PC-9 (cell line): ENCODE measurements at regions not wholly inside any gene's neighbourhood (a gene's known extent, or its start where the extent isn't known, plus 50 kb on each side); places are given as distances from the start of the nearest gene placed in this dataset.

ENCODE experiments used
- BruUV-seq: library from RNA; stranded (reverse); fragments of 400-500 nt; replicated peaks from 2 replicates; lab custom pipeline; 2021; lab: Mats Ljungman, UMichigan
- CTCF ChIA-PET: fragments of 300-600 bp; sonication (Branson Sonifier 250); formaldehyde crosslinking; loops from one replicate; lab custom pipeline; 2022; ENCODE audit warnings: antibody characterized with exemption; lab: Charles Lee
- POLR2A ChIA-PET: fragments of 300-600 bp; sonication (Branson Sonifier 250); formaldehyde crosslinking; loops from one replicate; lab custom pipeline; 2022; ENCODE audit warnings: antibody characterized with exemption; ENCODE audit not compliant: unreplicated experiment; lab: Charles Lee
- DNase-seq, 2 experiments: peaks; one replicate each; pipeline versions ENCODE4 v3.0.0 to v3.0.0-alpha.2; 2015 to 2022; ENCODE audit warnings: mixed read lengths in 1 of 2
- H2AFZ ChIP-seq: fragments of 200-600 bp; sonication (generic); 2 replicates; pipeline ENCODE4 v1.8.1; 2017; ENCODE audit warnings: antibody characterized with exemption
- H3F3A ChIP-seq: fragments of 200-600 bp; sonication (generic); 2 replicates; pipeline ENCODE4 v1.8.1; 2017; ENCODE audit warnings: antibody characterized with exemption, mild to moderate bottlenecking, low read depth; ENCODE audit not compliant: insufficient read depth
- H3K27ac ChIP-seq: fragments of 200-600 bp; sonication (generic); 2 replicates; pipeline ENCODE4 v1.6.1; 2016; ENCODE audit warnings: mixed run types
- H3K27me3 ChIP-seq: fragments of 200-600 bp; sonication (generic); 2 replicates; pipeline ENCODE4 v1.6.1; 2016; ENCODE audit warnings: low read depth, mixed run types; ENCODE audit not compliant: insufficient read depth
- H3K36me3 ChIP-seq: fragments of 200-600 bp; sonication (generic); 2 replicates; pipeline ENCODE4 v1.6.1; 2016; ENCODE audit warnings: low read depth, mixed run types
- H3K4me1 ChIP-seq: fragments of 200-600 bp; sonication (generic); replicated peaks from 2 replicates; pipeline ENCODE4 v1.6.1; 2016; ENCODE audit warnings: mixed run types; ENCODE audit not compliant: insufficient read depth
- H3K4me2 ChIP-seq: fragments of 200-600 bp; sonication (generic); 2 replicates; pipeline ENCODE4 v1.6.1; 2017; ENCODE audit warnings: mixed run types
- H3K4me3 ChIP-seq: fragments of 200-600 bp; sonication (generic); 2 replicates; pipeline ENCODE4 v1.6.1; 2016; ENCODE audit warnings: mixed run types
- H3K79me2 ChIP-seq: fragments of 200-600 bp; sonication (generic); 2 replicates; pipeline ENCODE4 v1.6.1; 2017; ENCODE audit warnings: low read depth, mixed run types
- H3K9me2 ChIP-seq: fragments of 200-600 bp; sonication (generic); 2 replicates; pipeline ENCODE4 v1.8.1; 2017; ENCODE audit warnings: mild to moderate bottlenecking; ENCODE audit not compliant: insufficient read depth
- H3K9me3 ChIP-seq: fragments of 200-600 bp; sonication (generic); 2 replicates; pipeline ENCODE4 v1.8.1; 2016; ENCODE audit warnings: low read depth; ENCODE audit not compliant: insufficient read depth
- H4K20me1 ChIP-seq: fragments of 200-600 bp; sonication (generic); 2 replicates; pipeline ENCODE4 v1.8.1; 2017; ENCODE audit not compliant: insufficient read depth
- EZH2 ChIP-seq: fragments of 200-600 bp; sonication (generic); IDR thresholded peaks from 2 replicates; pipeline ENCODE4 v1.8.0; 2017; ENCODE audit warnings: antibody characterized with exemption, low read depth
- intact Hi-C: fragments of 100-400 bp; cut with micrococcal nuclease; formaldehyde crosslinking; loops from one replicate; pipeline ENCODE4 v1.10.0; 2022; ENCODE audit not compliant: unreplicated experiment
- TF ChIP-seq, protein P1 (sequence below): fragments of 200-600 bp; sonication (generic); conservative IDR thresholded peaks from 2 replicates; pipeline ENCODE4 v1.6.1; 2017; ENCODE audit warnings: mixed run types, antibody characterized with exemption, mild to moderate bottlenecking, moderate library complexity

DNA sequence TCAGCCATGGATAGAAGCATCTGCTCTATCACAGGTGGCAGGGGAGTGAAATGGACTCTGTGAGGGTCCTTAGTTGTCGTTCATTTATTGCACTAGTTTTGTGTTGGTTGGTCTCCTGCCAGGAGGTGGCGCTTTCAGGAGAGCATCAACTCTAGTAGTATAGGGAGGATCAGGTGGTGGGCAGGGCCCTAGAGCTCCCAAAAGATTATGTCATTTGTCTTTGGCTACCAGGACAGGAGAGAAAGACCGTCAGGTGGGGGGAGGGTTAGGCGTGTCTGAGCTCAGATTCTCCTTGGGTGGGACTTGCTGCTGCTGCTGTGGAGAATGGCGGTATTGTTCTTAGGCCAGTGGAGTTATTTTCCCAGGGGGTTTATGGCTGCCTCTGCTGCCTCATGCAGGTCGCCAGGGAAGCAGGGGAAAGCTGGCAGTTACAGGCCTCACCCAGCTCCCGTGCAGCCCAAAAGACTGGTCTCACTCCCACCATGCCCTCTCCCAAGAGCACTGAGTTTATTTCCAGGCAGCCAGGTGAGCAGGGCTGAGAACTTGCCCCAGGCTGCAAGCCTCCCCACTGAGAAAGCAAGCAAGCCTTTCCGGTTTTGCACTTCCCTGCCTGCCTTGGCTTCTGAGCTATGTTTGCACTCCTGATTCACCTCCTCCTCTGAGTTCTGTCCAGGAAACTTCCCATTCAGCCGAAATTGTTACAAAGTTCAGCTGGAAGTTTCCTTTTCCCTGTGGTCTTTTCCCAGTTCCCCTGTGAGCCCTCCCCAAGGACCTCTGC is 317.3 kb downstream of the TAF11L14 start:
- POLR2A ChIA-PET, result no interaction called here

DNA sequence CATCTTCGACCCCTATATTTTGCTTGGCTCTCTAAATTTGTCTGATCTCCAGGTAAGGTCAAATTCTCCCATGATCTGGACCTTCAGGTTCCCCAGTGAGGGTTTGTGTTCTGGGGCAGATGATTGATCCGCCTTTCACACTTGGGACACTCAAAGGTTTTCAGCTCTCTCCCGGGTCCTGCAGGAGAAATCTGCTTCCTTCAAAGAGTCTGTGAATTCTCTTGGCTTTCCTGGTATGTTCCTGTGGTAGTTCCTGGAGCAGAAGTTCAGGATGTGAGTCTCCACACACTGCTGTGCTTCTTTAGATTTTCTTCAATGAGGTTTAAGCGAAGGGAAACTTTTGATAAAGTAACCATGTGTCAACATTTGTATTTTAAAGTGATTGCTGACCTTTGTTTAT is 318.0 kb downstream of the TAF11L14 start:
- intact Hi-C loops, result no loop called here
- Histone ChIP-seq H3K9me2 (no peaks in the 10 kb centered on the region), H3K27me3 (no peaks in the 10 kb centered on the region), H3K9me3 (peaks cover 9% of the 10 kb centered on the region; the same call in 1 of the 2 replicates), H3K4me1 (peaks cover 24% of the 10 kb centered on the region), H3F3A (peaks cover 24% of the 10 kb centered on the region; the same call in 1 of the 2 replicates), H3K4me2 (peak overlapping the region; percentile 66), H2AFZ (peak overlapping the region; percentile 66), H3K36me3 (no peaks in the 10 kb centered on the region), H3K27ac (peak overlapping the region; percentile 68), H3K79me2 (no peaks in the 10 kb centered on the region), H3K4me3 (peak overlapping the region; percentile 23; the same call in 1 of the 2 replicates), H4K20me1 (no peaks in the 10 kb centered on the region)
- BruUV-seq, result no TSS peak
- no peak for DNase-seq
- TF ChIP-seq, protein P1, sequence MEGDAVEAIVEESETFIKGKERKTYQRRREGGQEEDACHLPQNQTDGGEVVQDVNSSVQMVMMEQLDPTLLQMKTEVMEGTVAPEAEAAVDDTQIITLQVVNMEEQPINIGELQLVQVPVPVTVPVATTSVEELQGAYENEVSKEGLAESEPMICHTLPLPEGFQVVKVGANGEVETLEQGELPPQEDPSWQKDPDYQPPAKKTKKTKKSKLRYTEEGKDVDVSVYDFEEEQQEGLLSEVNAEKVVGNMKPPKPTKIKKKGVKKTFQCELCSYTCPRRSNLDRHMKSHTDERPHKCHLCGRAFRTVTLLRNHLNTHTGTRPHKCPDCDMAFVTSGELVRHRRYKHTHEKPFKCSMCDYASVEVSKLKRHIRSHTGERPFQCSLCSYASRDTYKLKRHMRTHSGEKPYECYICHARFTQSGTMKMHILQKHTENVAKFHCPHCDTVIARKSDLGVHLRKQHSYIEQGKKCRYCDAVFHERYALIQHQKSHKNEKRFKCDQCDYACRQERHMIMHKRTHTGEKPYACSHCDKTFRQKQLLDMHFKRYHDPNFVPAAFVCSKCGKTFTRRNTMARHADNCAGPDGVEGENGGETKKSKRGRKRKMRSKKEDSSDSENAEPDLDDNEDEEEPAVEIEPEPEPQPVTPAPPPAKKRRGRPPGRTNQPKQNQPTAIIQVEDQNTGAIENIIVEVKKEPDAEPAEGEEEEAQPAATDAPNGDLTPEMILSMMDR, result no peak
- no peak for TF ChIP-seq EZH2
- ChIA-PET POLR2A (no interaction called here), CTCF (no interaction called here)

More for the DNA sequence above, 317.3 kb downstream of the TAF11L14 start:
- BruUV-seq, result no TSS peak
- H3K4me2 ChIP-seq, result peak overlapping the region; percentile 66
- H3F3A ChIP-seq, result peaks cover 24% of the 10 kb centered on the region; the same call in 1 of the 2 replicates
- peaks cover 24% of the 10 kb centered on the region for H3K4me1 ChIP-seq
- no peaks in the 10 kb centered on the region for H4K20me1 ChIP-seq
- no peak for TF ChIP-seq EZH2
- TF ChIP-seq, protein P1, result peak; percentile 77
- CTCF ChIA-PET, result interaction anchor here (0.6 kb wide), 1 partner anchor 1468 kb away, joined by 3 read pairs; no protein-coding TSS in a partner anchor
- H2AFZ ChIP-seq, result peak overlapping the region; percentile 74
- no peaks in the 10 kb centered on the region for H3K36me3 ChIP-seq
- no peaks in the 10 kb centered on the region for H3K27me3 ChIP-seq
- H3K27ac ChIP-seq, result peak overlapping the region; percentile 68
- peak overlapping the region; percentile 23; the same call in 1 of the 2 replicates for H3K4me3 ChIP-seq
- peak; percentile 32 to 78 for DNase-seq
- H3K9me2 ChIP-seq, result no peaks in the 10 kb centered on the region
- intact Hi-C loops, result no loop called here
- peaks cover 9% of the 10 kb centered on the region; the same call in 1 of the 2 replicates for H3K9me3 ChIP-seq
- H3K79me2 ChIP-seq, result no peaks in the 10 kb centered on the region

DNA sequence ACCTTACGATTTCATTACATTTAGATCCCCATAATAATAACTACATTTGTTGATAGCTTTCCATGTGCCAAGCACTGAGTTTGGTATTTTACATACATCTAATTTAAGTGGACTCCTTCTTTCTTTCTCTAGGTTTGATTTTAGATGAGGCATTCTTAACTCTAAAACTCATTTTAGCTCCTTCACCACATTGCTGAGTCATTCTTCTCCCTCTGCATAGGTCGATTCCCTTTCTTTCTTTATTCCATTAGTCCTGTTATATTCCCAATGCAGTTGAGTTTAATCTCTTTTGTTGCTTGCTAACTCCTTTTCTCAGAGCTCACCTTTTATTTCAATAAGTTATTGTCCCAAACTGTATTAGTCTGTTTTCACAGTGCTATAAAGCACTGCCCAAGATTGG is 329.8 kb downstream of the TAF11L14 start:
- Histone ChIP-seq H3K27me3 (no peaks in the 10 kb centered on the region), H3K36me3 (no peaks in the 10 kb centered on the region), H3F3A (no peaks in the 10 kb centered on the region), H3K9me3 (no peaks in the 10 kb centered on the region), H3K4me3 (no peak overlapping the region), H3K4me1 (no peaks in the 10 kb centered on the region), H3K27ac (no peak overlapping the region), H3K4me2 (no peak overlapping the region), H3K9me2 (no peaks in the 10 kb centered on the region), H4K20me1 (no peaks in the 10 kb centered on the region), H2AFZ (peak overlapping the region; percentile 11; the same call in 1 of the 2 replicates), H3K79me2 (no peaks in the 10 kb centered on the region)
- intact Hi-C loops, result no loop called here
- TF ChIP-seq, protein P1, result no peak
- no peak for TF ChIP-seq EZH2
- POLR2A ChIA-PET, result no interaction called here
- DNase-seq, result no peak
- CTCF ChIA-PET, result no interaction called here
- BruUV-seq, result no TSS peak
